Activated T-helper 2 cell treated with anti-CD3 and anti-CD28 coated beads, Interferon-gamma antibody, Interleukin-2, Interleukin-4, amounts not matched to agents 10 μg/mL and 5 μg/mL and 100 μg/mL, durations not matched to agents 14 hours and 24 hours and 36 hours (primary cell): ENCODE measurements at regions not wholly inside any gene's neighbourhood (a gene's known extent, or its start where the extent isn't known, plus 50 kb on each side); places are given as distances from the start of the nearest gene placed in this dataset.
"Not testable (repeated sequence)": the region's sequence is repeated elsewhere in the genome, so short reads cannot be mapped to it uniquely, and the experiment has no call there.

Experiments
- DNase-seq: peaks from one replicate; pipeline ENCODE4 v3.0.0; 2021; ENCODE audit warnings: low spot score
- H3K27ac Mint-ChIP-seq: one replicate; pipeline ENCODE4 v1.8.0; 2021; ENCODE audit warnings: mixed read lengths
- H3K27me3 Mint-ChIP-seq: one replicate; pipeline ENCODE4 v1.8.0; 2021; ENCODE audit warnings: low read depth, mixed read lengths
- H3K36me3 Mint-ChIP-seq: one replicate; pipeline ENCODE4 v1.8.0; 2021; ENCODE audit warnings: low read depth, mixed read lengths
- H3K4me1 Mint-ChIP-seq: one replicate; pipeline ENCODE4 v1.8.0; 2021; ENCODE audit warnings: low read depth, mixed read lengths
- H3K4me3 Mint-ChIP-seq: one replicate; pipeline ENCODE4 v1.8.0; 2021; ENCODE audit warnings: low read depth, mild to moderate bottlenecking, moderate library complexity, mixed read lengths
- H3K9me3 Mint-ChIP-seq: one replicate; pipeline ENCODE4 v1.8.0; 2021; ENCODE audit warnings: mixed read lengths
- intact Hi-C: fragments of 100-400 bp; cut with micrococcal nuclease; formaldehyde crosslinking; loops from one replicate; pipeline ENCODE4 v1.15.1; 2023

DNA sequence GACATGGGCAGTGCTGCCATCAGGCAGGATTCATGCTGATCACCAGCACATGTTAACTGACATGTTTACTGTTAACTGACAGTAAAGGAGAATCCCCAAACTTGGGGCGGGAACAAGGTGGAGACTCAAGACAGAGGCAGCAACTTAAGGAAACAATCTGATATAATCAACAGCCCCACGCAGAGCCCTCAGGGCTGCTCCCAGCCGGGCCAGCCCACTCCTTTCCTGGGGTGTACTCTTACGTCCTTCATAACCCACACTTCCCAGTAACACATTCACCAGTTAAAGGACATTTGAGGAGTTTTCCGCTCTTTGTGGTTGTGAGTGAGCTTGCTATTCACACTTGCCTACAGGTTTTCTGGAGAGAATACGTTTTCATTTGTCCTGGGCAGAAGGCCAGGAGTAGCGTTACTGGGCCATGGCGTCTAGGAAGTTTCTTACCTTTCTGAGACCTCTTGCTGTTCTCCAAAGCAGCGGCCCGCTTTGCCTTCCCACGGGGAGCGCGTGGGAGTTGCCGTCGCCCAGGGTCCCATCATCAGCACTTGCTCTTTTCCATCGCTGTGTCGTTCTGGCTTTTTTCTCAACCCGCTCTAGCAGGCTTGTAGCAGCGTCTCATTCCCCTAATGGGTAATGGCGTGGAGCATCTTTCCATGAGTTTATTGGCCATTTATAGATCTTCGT lies 56.4 kb downstream of the FOXF2 start:
- H3K4me3 Mint-ChIP-seq = no peak overlapping the region
- H3K36me3 Mint-ChIP-seq = no peaks in the 10 kb centered on the region
- intact Hi-C loops = no loop called here
- no peaks in the 10 kb centered on the region for H3K27me3 Mint-ChIP-seq
- H3K27ac Mint-ChIP-seq = no peak overlapping the region
- DNase-seq = no peak
- H3K4me1 Mint-ChIP-seq = no peaks in the 10 kb centered on the region
- no peaks in the 10 kb centered on the region for H3K9me3 Mint-ChIP-seq

DNA sequence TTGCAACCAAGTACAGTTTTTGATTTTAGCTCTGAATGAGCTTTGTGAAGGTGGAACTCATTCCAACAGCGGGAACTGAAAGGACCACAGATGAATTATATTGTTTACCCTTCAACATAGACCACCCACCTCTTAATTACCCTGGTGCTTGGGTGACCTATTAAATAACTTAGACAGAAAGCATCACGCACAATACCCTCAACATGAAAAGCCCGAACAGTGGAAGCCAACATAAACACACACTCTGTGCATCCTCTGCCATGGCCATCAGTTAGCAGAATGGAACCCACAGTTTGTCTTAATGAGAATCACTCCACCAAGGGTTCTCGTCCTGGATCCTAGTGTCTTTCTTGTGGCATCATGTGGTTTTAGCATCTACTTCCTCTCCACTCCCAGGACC lies 60.5 kb downstream of the FOXF2 start:
- Mint-ChIP-seq H3K27me3 (no peaks in the 10 kb centered on the region), H3K4me3 (no peak overlapping the region), H3K4me1 (no peaks in the 10 kb centered on the region), H3K9me3 (no peaks in the 10 kb centered on the region), H3K36me3 (no peaks in the 10 kb centered on the region), H3K27ac (no peak overlapping the region)
- DNase-seq = no peak
- intact Hi-C loops = no loop called here

DNA sequence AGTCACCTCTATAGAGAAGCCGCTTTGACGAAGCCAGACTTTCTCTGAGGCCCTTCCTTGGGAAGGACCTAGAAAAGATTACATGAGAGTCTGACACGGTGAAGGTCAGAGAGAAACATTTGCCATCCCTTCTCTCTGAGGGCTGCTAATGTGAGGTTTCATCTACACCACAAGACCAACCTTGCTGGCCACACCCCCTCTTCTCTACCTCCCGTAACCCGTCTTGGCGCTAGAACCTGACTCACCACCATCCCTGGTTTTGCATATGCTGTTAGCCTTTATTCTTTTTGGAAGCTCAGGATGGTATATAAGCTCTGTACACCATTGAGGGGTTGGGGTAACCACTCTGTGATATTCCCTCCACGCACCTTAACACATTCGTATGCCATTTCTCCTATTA lies 63.6 kb downstream of the FOXF2 start:
- DNase-seq = no peak
- Mint-ChIP-seq H3K9me3 (no peaks in the 10 kb centered on the region), H3K4me1 (no peaks in the 10 kb centered on the region), H3K27ac (no peak overlapping the region), H3K36me3 (no peaks in the 10 kb centered on the region), H3K4me3 (no peak overlapping the region), H3K27me3 (no peaks in the 10 kb centered on the region)
- intact Hi-C loops = no loop called here

- H3K27ac Mint-ChIP-seq, H3K27me3 Mint-ChIP-seq, H3K9me3 Mint-ChIP-seq, H3K4me1 Mint-ChIP-seq, H3K36me3 Mint-ChIP-seq, H3K4me3 Mint-ChIP-seq, DNase-seq, intact Hi-C loops: not testable (repeated sequence)
These were observed 67.4 kb downstream of the FOXF2 start for GRCh38 chr6:1456816-1457215.

GRCh38 chr6:1461207-1461606 lies 71.8 kb downstream of the FOXF2 start:
- Mint-ChIP-seq H3K27ac (no peak overlapping the region), H3K27me3 (peaks cover 5% of the 10 kb centered on the region), H3K4me3 (no peak overlapping the region), H3K4me1 (no peaks in the 10 kb centered on the region), H3K36me3 (no peaks in the 10 kb centered on the region), H3K9me3 (no peaks in the 10 kb centered on the region)
- no peak for DNase-seq
- intact Hi-C loops = no loop called here

- intact Hi-C loops = no loop called here
- Mint-ChIP-seq H3K4me1 (no peaks in the 10 kb centered on the region), H3K27ac (no peak overlapping the region), H3K36me3 (no peaks in the 10 kb centered on the region), H3K4me3 (no peak overlapping the region), H3K9me3 (no peaks in the 10 kb centered on the region), H3K27me3 (peaks cover 5% of the 10 kb centered on the region)
- no peak for DNase-seq
These were observed 72.4 kb downstream of the FOXF2 start for GRCh38 chr6:1461736-1462135.

DNA sequence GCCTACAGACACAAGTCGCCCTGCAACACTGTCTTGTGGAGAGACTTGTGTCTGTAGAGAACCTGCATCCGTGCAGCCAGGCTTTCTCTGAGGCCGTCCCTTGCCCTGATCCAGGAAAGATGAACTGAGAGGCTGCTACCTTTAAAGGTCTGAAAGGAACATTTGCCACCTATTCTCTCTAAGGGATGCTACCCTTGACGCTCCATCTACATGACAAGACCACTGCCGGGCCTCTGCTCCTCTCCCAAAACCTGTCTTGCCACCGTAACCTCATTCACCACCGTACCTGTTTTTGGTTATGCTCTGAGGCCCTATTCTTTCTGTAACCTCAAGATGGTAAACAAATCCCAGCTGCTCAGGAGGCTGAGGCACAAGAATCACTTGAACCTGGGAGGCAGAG lies 73.9 kb downstream of the FOXF2 start:
- DNase-seq = no peak
- Mint-ChIP-seq H3K9me3 (no peaks in the 10 kb centered on the region), H3K27me3 (peaks cover 8% of the 10 kb centered on the region), H3K4me3 (no peak overlapping the region), H3K27ac (no peak overlapping the region), H3K36me3 (no peaks in the 10 kb centered on the region), H3K4me1 (no peaks in the 10 kb centered on the region)
- intact Hi-C loops = no loop called here

GRCh38 chr6:1463751-1464426 lies 74.5 kb downstream of the FOXF2 start:
- H3K27ac Mint-ChIP-seq = no peak overlapping the region
- intact Hi-C loops = no loop called here
- H3K27me3 Mint-ChIP-seq = peaks cover 8% of the 10 kb centered on the region
- no peaks in the 10 kb centered on the region for H3K4me1 Mint-ChIP-seq
- H3K9me3 Mint-ChIP-seq = no peaks in the 10 kb centered on the region
- DNase-seq = no peak
- no peak overlapping the region for H3K4me3 Mint-ChIP-seq
- H3K36me3 Mint-ChIP-seq = no peaks in the 10 kb centered on the region

DNA sequence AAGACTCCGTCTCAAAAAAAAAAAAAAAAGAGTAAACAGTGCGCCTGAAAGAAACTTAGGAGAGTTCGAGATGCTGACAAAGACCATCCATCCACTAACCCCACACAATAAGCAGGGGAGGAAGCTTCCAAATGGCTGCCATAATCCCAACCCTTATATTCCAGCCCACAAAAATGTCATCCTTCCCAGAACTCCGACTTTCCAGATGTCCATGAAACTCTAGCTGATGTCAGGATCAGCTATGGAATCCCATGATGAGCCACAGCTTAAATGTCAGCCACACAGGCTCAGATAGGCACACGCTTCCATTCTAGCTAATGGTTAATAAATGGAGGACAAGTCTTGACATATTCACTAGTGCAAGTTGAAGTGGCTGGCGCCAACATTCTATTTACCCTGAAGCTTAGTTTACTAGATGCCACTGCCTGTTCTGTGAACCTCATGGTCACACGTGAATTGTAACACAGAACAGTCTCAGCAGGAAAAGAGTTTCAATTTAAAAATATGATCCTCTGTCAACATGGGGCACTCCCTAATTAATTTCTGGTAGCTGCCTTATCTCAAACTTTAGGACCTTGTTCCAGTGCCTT lies 75.5 kb downstream of the FOXF2 start:
- no peaks in the 10 kb centered on the region for H3K9me3 Mint-ChIP-seq
- intact Hi-C loops = no loop called here
- no peak overlapping the region for H3K27ac Mint-ChIP-seq
- no peak overlapping the region for H3K4me3 Mint-ChIP-seq
- no peak for DNase-seq
- no peaks in the 10 kb centered on the region for H3K36me3 Mint-ChIP-seq
- H3K4me1 Mint-ChIP-seq = no peaks in the 10 kb centered on the region
- H3K27me3 Mint-ChIP-seq = peaks cover 5% of the 10 kb centered on the region

- no peak for DNase-seq
- H3K27ac Mint-ChIP-seq = no peak overlapping the region
- H3K4me1 Mint-ChIP-seq = no peaks in the 10 kb centered on the region
- intact Hi-C loops = no loop called here
- H3K4me3 Mint-ChIP-seq = no peak overlapping the region
- peaks cover 5% of the 10 kb centered on the region for H3K27me3 Mint-ChIP-seq
- no peaks in the 10 kb centered on the region for H3K9me3 Mint-ChIP-seq
- no peaks in the 10 kb centered on the region for H3K36me3 Mint-ChIP-seq
These were observed 78.8 kb downstream of the FOXF2 start for GRCh38 chr6:1468126-1468525.

DNA sequence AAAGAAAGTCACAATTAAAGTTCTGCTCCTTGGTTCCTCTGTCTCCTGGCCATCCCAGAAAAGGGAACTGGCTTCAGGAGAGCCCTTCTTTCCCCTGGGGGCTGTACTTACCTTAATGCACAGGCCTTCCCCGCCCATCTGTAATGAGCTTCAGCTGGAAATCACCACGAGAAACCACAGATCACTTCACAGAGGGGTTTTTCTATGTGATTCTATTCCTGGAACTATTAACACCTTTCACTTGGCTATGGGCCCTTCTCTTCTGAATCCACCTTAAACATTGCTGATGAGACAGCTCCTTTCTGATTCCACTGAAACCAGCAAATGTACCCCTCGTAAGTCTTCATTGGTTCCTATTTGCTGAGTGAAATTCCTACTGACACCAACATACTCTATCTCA lies 80.7 kb downstream of the FOXF2 start:
- Mint-ChIP-seq H3K9me3 (no peaks in the 10 kb centered on the region), H3K4me1 (no peaks in the 10 kb centered on the region), H3K36me3 (no peaks in the 10 kb centered on the region), H3K4me3 (no peak overlapping the region), H3K27me3 (peaks cover 9% of the 10 kb centered on the region), H3K27ac (no peak overlapping the region)
- no peak for DNase-seq
- intact Hi-C loops = no loop called here

DNA sequence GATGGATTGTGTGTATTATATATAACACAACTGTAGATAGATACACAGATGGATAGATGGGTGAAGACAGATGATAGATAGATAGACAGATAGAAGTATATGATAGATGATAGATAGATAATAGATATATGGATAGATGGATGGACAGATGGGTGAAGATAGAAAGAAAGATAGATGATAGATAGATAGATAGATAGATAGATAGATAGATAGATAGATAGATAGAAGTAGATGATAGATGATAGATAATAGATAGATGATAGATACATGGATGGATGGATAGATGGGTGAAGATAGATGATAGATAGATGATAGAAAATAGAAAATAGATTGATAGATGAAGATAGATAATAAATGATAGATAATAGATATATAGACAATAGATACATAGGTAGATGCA lies 83.3 kb downstream of the FOXF2 start:
- intact Hi-C loops = no loop called here
- Mint-ChIP-seq H3K36me3 (no peaks in the 10 kb centered on the region), H3K4me3 (no peak overlapping the region), H3K27ac (no peak overlapping the region), H3K27me3 (peaks cover 9% of the 10 kb centered on the region), H3K9me3 (no peaks in the 10 kb centered on the region), H3K4me1 (no peaks in the 10 kb centered on the region)
- DNase-seq = no peak

DNA sequence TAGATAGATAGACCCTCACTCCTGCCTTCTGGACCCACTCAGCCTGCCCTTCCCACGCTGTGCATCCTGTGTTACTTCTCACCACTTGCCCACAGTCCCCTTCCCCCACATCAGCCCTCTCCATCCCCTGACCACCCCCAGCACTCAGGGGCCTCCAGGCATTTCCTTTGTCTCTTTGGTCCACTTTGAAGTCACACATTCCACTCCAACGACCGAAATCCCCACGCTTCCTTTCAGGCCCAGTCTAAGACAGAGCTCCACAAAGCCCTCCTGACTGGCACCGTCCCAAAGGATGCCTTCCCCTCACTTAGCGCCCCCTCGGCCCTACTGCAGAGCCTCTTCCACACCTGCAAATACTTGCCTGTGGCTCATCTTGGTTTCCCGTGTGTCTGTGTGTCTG lies 83.8 kb downstream of the FOXF2 start:
- H3K4me1 Mint-ChIP-seq = no peaks in the 10 kb centered on the region
- H3K27ac Mint-ChIP-seq = no peak overlapping the region

More for the DNA sequence above, 83.8 kb downstream of the FOXF2 start:
- Mint-ChIP-seq H3K36me3 (no peaks in the 10 kb centered on the region), H3K9me3 (no peaks in the 10 kb centered on the region), H3K4me3 (no peak overlapping the region), H3K27me3 (peaks cover 6% of the 10 kb centered on the region)
- intact Hi-C loops = no loop called here
- no peak for DNase-seq
